GM19023 (cell line): ENCODE measurements at regions not wholly inside any gene's neighbourhood (a gene's known extent, or its start where the extent isn't known, plus 50 kb on each side); places are given as distances from the start of the nearest gene placed in this dataset.

Experiments used
- ATAC-seq: cut with Tn5 transposase; IDR thresholded peaks from one replicate; pipeline ENCODE4 v1.9.1; 2021; ENCODE audit warnings: mild to moderate bottlenecking, moderate library complexity; ENCODE audit not compliant: unreplicated experiment

- ATAC-seq = no peak
Measured at GRCh38 chr7:45973725-45974532, 52.9 kb upstream of the IGFBP3 start.

GRCh38 chr7:45972629-45973312 lies 51.7 kb upstream of the IGFBP3 start:
- ATAC-seq = no peak

GRCh38 chr7:45971661-45972175 lies 50.6 kb upstream of the IGFBP3 start:
- ATAC-seq = no peak

- ATAC-seq = no peak
Measured at GRCh38 chr7:45971171-45971570, 50.1 kb upstream of the IGFBP3 start.
